ENCODE measurements at regions not wholly inside any gene's neighbourhood (a gene's known extent, or its start where the extent isn't known, plus 50 kb on each side); places are given as distances from the start of the nearest gene placed in this dataset.

- 96% methylated on average over 2 of the region's 2 CpGs for WGBS
Observed at GRCh38 chr7:46725136-46725535, 804.1 kb upstream of the IGFBP3 start.

GRCh38 chr7:46723742-46724141 is 802.7 kb upstream of the IGFBP3 start:
- H3K36me3 ChIP-seq (ENCODE audit: control insufficient read depth in 4 of 4, insufficient read depth in 3 of 4, low read depth in 1 of 4, low read length in 3 of 4): no peaks in the 10 kb centered on the region
- no peak overlapping the region for H3K9ac ChIP-seq (ENCODE audit: low read depth in 1 of 2, low read length in 2 of 2)
- H3K9me3 ChIP-seq (ENCODE audit: control insufficient read depth in 4 of 4, low read length in 3 of 4): no peaks in the 10 kb centered on the region
- H3K27me3 ChIP-seq (ENCODE audit: control insufficient read depth in 4 of 4, insufficient read depth in 4 of 4, low read length in 3 of 4): no peaks in the 10 kb centered on the region
- WGBS: 98% methylated on average over 4 of the region's 4 CpGs
- DNase-seq (ENCODE audit: low spot score): no peak
- H3K4me3 ChIP-seq (ENCODE audit: low read depth in 1 of 3, low read length in 3 of 3): no peak overlapping the region
- H3K4me1 ChIP-seq (ENCODE audit: control insufficient read depth in 4 of 4, insufficient read depth in 4 of 4, low read length in 3 of 4): no peaks in the 10 kb centered on the region
- no peak overlapping the region for H3K27ac ChIP-seq (ENCODE audit: low read depth in 1 of 2, low read length in 2 of 2)
- TF ChIP-seq YY1 (IDR thresholded peaks at IDR 0.05) (no peak), ATF3 (IDR thresholded peaks at IDR 0.05) (no peak), HNF4G (IDR thresholded peaks at IDR 0.05) (no peak), HNF4A (conservative IDR thresholded peaks at IDR 0.05) (no peak), MAX (IDR thresholded peaks at IDR 0.05) (no peak)

More at GRCh38 chr7:46725136-46725535, 804.1 kb upstream of the IGFBP3 start:
- Histone ChIP-seq H3K9me3 (ENCODE audit: control insufficient read depth in 4 of 4, low read length in 3 of 4) (no peaks in the 10 kb centered on the region), H3K4me1 (ENCODE audit: control insufficient read depth in 4 of 4, insufficient read depth in 4 of 4, low read length in 3 of 4) (no peaks in the 10 kb centered on the region), H3K36me3 (ENCODE audit: control insufficient read depth in 4 of 4, insufficient read depth in 3 of 4, low read depth in 1 of 4, low read length in 3 of 4) (no peaks in the 10 kb centered on the region), H3K9ac (ENCODE audit: low read depth in 1 of 2, low read length in 2 of 2) (no peak overlapping the region), H3K27me3 (ENCODE audit: control insufficient read depth in 4 of 4, insufficient read depth in 4 of 4, low read length in 3 of 4) (no peaks in the 10 kb centered on the region), H3K27ac (ENCODE audit: low read depth in 1 of 2, low read length in 2 of 2) (no peak overlapping the region), H3K4me3 (ENCODE audit: low read depth in 1 of 3, low read length in 3 of 3) (no peak overlapping the region)
- DNase-seq (ENCODE audit: low spot score): no peak
- TF ChIP-seq SP1 (IDR thresholded peaks at IDR 0.05): no peak
- TF ChIP-seq NR2F2 (IDR thresholded peaks at IDR 0.05): no peak

GRCh38 chr7:46723003-46723402 is 801.9 kb upstream of the IGFBP3 start:
- WGBS: 82% methylated on average over 7 of the region's 7 CpGs
- Histone ChIP-seq H3K9me3 (ENCODE audit: control insufficient read depth in 4 of 4, low read length in 3 of 4) (no peaks in the 10 kb centered on the region), H3K27ac (ENCODE audit: low read depth in 1 of 2, low read length in 2 of 2) (no peak overlapping the region), H3K9ac (ENCODE audit: low read depth in 1 of 2, low read length in 2 of 2) (no peak overlapping the region), H3K27me3 (ENCODE audit: control insufficient read depth in 4 of 4, insufficient read depth in 4 of 4, low read length in 3 of 4) (no peaks in the 10 kb centered on the region), H3K4me1 (ENCODE audit: control insufficient read depth in 4 of 4, insufficient read depth in 4 of 4, low read length in 3 of 4) (no peaks in the 10 kb centered on the region), H3K36me3 (ENCODE audit: control insufficient read depth in 4 of 4, insufficient read depth in 3 of 4, low read depth in 1 of 4, low read length in 3 of 4) (no peaks in the 10 kb centered on the region), H3K4me3 (ENCODE audit: low read depth in 1 of 3, low read length in 3 of 3) (no peak overlapping the region)
- no peak for TF ChIP-seq TAF1 (conservative IDR thresholded peaks at IDR 0.05)
- DNase-seq (ENCODE audit: low spot score): no peak

- no peak overlapping the region for H3K27ac ChIP-seq (ENCODE audit: low read depth in 1 of 2, low read length in 2 of 2)
- H3K4me3 ChIP-seq (ENCODE audit: low read depth in 1 of 3, low read length in 3 of 3): no peak overlapping the region
- WGBS: 76% methylated on average over 2 of the region's 2 CpGs
- no peaks in the 10 kb centered on the region for H3K9me3 ChIP-seq (ENCODE audit: control insufficient read depth in 4 of 4, low read length in 3 of 4)
- no peaks in the 10 kb centered on the region for H3K27me3 ChIP-seq (ENCODE audit: control insufficient read depth in 4 of 4, insufficient read depth in 4 of 4, low read length in 3 of 4)
- no peaks in the 10 kb centered on the region for H3K4me1 ChIP-seq (ENCODE audit: control insufficient read depth in 4 of 4, insufficient read depth in 4 of 4, low read length in 3 of 4)
- DNase-seq (ENCODE audit: low spot score): no peak
- TF ChIP-seq RAD21 (IDR thresholded peaks at IDR 0.05): no peak
- TF ChIP-seq FOXA2 (IDR thresholded peaks at IDR 0.05): no peak
- no peak for TF ChIP-seq HNF4A (conservative IDR thresholded peaks at IDR 0.05)
- TF ChIP-seq YY1 (IDR thresholded peaks at IDR 0.05): no peak
- H3K36me3 ChIP-seq (ENCODE audit: control insufficient read depth in 4 of 4, insufficient read depth in 3 of 4, low read depth in 1 of 4, low read length in 3 of 4): no peaks in the 10 kb centered on the region
- H3K9ac ChIP-seq (ENCODE audit: low read depth in 1 of 2, low read length in 2 of 2): no peak overlapping the region
Observed at GRCh38 chr7:46720761-46721160, 799.7 kb upstream of the IGFBP3 start.

GRCh38 chr7:46719616-46720015 is 798.5 kb upstream of the IGFBP3 start:
- WGBS: 98% methylated on average over 1 of the region's 1 CpG
- no peak for TF ChIP-seq FOXA1 (IDR thresholded peaks at IDR 0.05)
- TF ChIP-seq RXRA (IDR thresholded peaks at IDR 0.05): no peak
- Histone ChIP-seq H3K9me3 (ENCODE audit: control insufficient read depth in 4 of 4, low read length in 3 of 4) (no peaks in the 10 kb centered on the region), H3K27ac (ENCODE audit: low read depth in 1 of 2, low read length in 2 of 2) (no peak overlapping the region), H3K36me3 (ENCODE audit: control insufficient read depth in 4 of 4, insufficient read depth in 3 of 4, low read depth in 1 of 4, low read length in 3 of 4) (no peaks in the 10 kb centered on the region), H3K4me3 (ENCODE audit: low read depth in 1 of 3, low read length in 3 of 3) (no peak overlapping the region), H3K4me1 (ENCODE audit: control insufficient read depth in 4 of 4, insufficient read depth in 4 of 4, low read length in 3 of 4) (peaks cover 2 to 9% (median 5%) of the 10 kb centered on the region in 4 donors), H3K27me3 (ENCODE audit: control insufficient read depth in 4 of 4, insufficient read depth in 4 of 4, low read length in 3 of 4) (no peaks in the 10 kb centered on the region), H3K9ac (ENCODE audit: low read depth in 1 of 2, low read length in 2 of 2) (no peak overlapping the region)
- DNase-seq (ENCODE audit: low spot score): no peak

Data from liver (tissue), 7 donors.